Stomach smooth muscle (tissue), 2 donors: ENCODE measurements at regions not wholly inside any gene's neighbourhood (a gene's known extent, or its start where the extent isn't known, plus 50 kb on each side); places are given as distances from the start of the nearest gene placed in this dataset.

ENCODE experiments used
- H3K27ac ChIP-seq: one replicate; pipeline ENCODE4 v1.7.0; 2013; ENCODE audit warnings: mild to moderate bottlenecking, low read length, inconsistent platforms
- H3K27me3 ChIP-seq, 2 donors: one replicate each; pipeline ENCODE4 v1.7.0; 2013; ENCODE audit warnings: low read length in 2 of 2; ENCODE audit not compliant: insufficient read depth in 2 of 2, control insufficient read depth in 1 of 2
- H3K36me3 ChIP-seq, 2 donors: one replicate each; pipeline ENCODE4 v1.7.0; 2013; ENCODE audit warnings: low read length in 2 of 2; ENCODE audit not compliant: control insufficient read depth in 2 of 2, insufficient read depth in 2 of 2
- H3K4me1 ChIP-seq: one replicate; pipeline ENCODE4 v1.7.0; 2013; ENCODE audit warnings: low read length; ENCODE audit not compliant: control insufficient read depth, insufficient read depth
- H3K4me3 ChIP-seq, 2 donors: one replicate each; pipeline ENCODE4 v1.7.0; 2013; ENCODE audit warnings: low read length in 2 of 2
- H3K9ac ChIP-seq, 2 donors: one replicate each; pipeline ENCODE4 v1.7.0; 2013; ENCODE audit warnings: low read length in 2 of 2, mild to moderate bottlenecking in 1 of 2
- H3K9me3 ChIP-seq, 2 donors: one replicate each; pipeline ENCODE4 v1.7.0; 2013; ENCODE audit warnings: low read length in 2 of 2; ENCODE audit not compliant: control insufficient read depth in 2 of 2
- donor health status: healthy.
- donor health status: Pancreatic carcinoma.

GRCh38 chr2:128384446-128384845, 65.8 kb upstream of the HS6ST1 start:
- Histone ChIP-seq H3K27ac (no peak overlapping the region), H3K4me3 (no peak overlapping the region), H3K9me3 (no peaks in the 10 kb centered on the region), H3K27me3 (no peaks in the 10 kb centered on the region), H3K36me3 (no peaks in the 10 kb centered on the region), H3K9ac (no peak overlapping the region), H3K4me1 (peaks cover 18% of the 10 kb centered on the region)

- Histone ChIP-seq H3K4me1 (peaks cover 12% of the 10 kb centered on the region), H3K36me3 (no peaks in the 10 kb centered on the region), H3K9ac (no peak overlapping the region), H3K27me3 (no peaks in the 10 kb centered on the region), H3K4me3 (no peak overlapping the region), H3K27ac (no peak overlapping the region), H3K9me3 (no peaks in the 10 kb centered on the region)
Observed at GRCh38 chr2:128384956-128385355, 66.3 kb upstream of the HS6ST1 start.

- H3K4me3 ChIP-seq = no peak overlapping the region
- H3K27me3 ChIP-seq = no peaks in the 10 kb centered on the region
- no peak overlapping the region for H3K27ac ChIP-seq
- H3K36me3 ChIP-seq = no peaks in the 10 kb centered on the region
- peaks cover 8% of the 10 kb centered on the region for H3K4me1 ChIP-seq
- no peaks in the 10 kb centered on the region for H3K9me3 ChIP-seq
- no peak overlapping the region for H3K9ac ChIP-seq
Observed at GRCh38 chr2:128385365-128385764, 66.7 kb upstream of the HS6ST1 start.

GRCh38 chr2:128386066-128386465, 67.4 kb upstream of the HS6ST1 start:
- no peak overlapping the region for H3K9ac ChIP-seq
- no peaks in the 10 kb centered on the region for H3K9me3 ChIP-seq
- no peaks in the 10 kb centered on the region for H3K36me3 ChIP-seq

GRCh38 chr2:128388499-128388941, 69.9 kb upstream of the HS6ST1 start:
- no peaks in the 10 kb centered on the region for H3K9me3 ChIP-seq
- H3K4me1 ChIP-seq = peaks cover 3% of the 10 kb centered on the region
- H3K36me3 ChIP-seq = no peaks in the 10 kb centered on the region
- no peak overlapping the region for H3K4me3 ChIP-seq
- H3K9ac ChIP-seq = no peak overlapping the region
- H3K27ac ChIP-seq = no peak overlapping the region
- no peaks in the 10 kb centered on the region for H3K27me3 ChIP-seq

More at GRCh38 chr2:128386066-128386465, 67.4 kb upstream of the HS6ST1 start:
- Histone ChIP-seq H3K4me3 (no peak overlapping the region), H3K4me1 (peaks cover 5% of the 10 kb centered on the region), H3K27ac (no peak overlapping the region), H3K27me3 (no peaks in the 10 kb centered on the region)

- Histone ChIP-seq H3K4me3 (no peak overlapping the region), H3K27me3 (no peaks in the 10 kb centered on the region), H3K36me3 (no peaks in the 10 kb centered on the region), H3K9ac (no peak overlapping the region), H3K4me1 (peaks cover 3% of the 10 kb centered on the region), H3K27ac (no peak overlapping the region), H3K9me3 (no peaks in the 10 kb centered on the region)
Observed at GRCh38 chr2:128389388-128390086, 70.9 kb upstream of the HS6ST1 start.

- no peak overlapping the region for H3K9ac ChIP-seq
- H3K4me3 ChIP-seq = no peak overlapping the region
- no peak overlapping the region for H3K27ac ChIP-seq
- no peaks in the 10 kb centered on the region for H3K36me3 ChIP-seq
- H3K9me3 ChIP-seq = no peaks in the 10 kb centered on the region
- no peaks in the 10 kb centered on the region for H3K27me3 ChIP-seq
- peaks cover 3% of the 10 kb centered on the region for H3K4me1 ChIP-seq
Observed at GRCh38 chr2:128390256-128390990, 71.8 kb upstream of the HS6ST1 start.

GRCh38 chr2:128390991-128391630, 72.4 kb upstream of the HS6ST1 start:
- no peaks in the 10 kb centered on the region for H3K9me3 ChIP-seq
- H3K9ac ChIP-seq = no peak overlapping the region
- H3K27ac ChIP-seq = no peak overlapping the region
- no peaks in the 10 kb centered on the region for H3K27me3 ChIP-seq
- H3K36me3 ChIP-seq = no peaks in the 10 kb centered on the region
- peaks cover 3% of the 10 kb centered on the region for H3K4me1 ChIP-seq
- no peak overlapping the region for H3K4me3 ChIP-seq

- Histone ChIP-seq H3K27ac (no peak overlapping the region), H3K27me3 (no peaks in the 10 kb centered on the region), H3K4me3 (no peak overlapping the region), H3K9ac (no peak overlapping the region), H3K4me1 (peaks cover 3% of the 10 kb centered on the region), H3K36me3 (no peaks in the 10 kb centered on the region), H3K9me3 (no peaks in the 10 kb centered on the region)
Observed at GRCh38 chr2:128391679-128392078, 73.0 kb upstream of the HS6ST1 start.

- Histone ChIP-seq H3K4me1 (peaks cover 3% of the 10 kb centered on the region), H3K4me3 (no peak overlapping the region), H3K9ac (no peak overlapping the region), H3K27ac (no peak overlapping the region), H3K9me3 (no peaks in the 10 kb centered on the region), H3K27me3 (no peaks in the 10 kb centered on the region), H3K36me3 (no peaks in the 10 kb centered on the region)
Observed at GRCh38 chr2:128392207-128392606, 73.5 kb upstream of the HS6ST1 start.
